Astrocyte of the spinal cord (primary cell): ENCODE measurements at regions not wholly inside any gene's neighbourhood (a gene's known extent, or its start where the extent isn't known, plus 50 kb on each side); places are given as distances from the start of the nearest gene placed in this dataset.
A peak's percentile ranks its signal among the peaks of the same experiment; 100 is the strongest.

Experiments used
- DNase-seq: peaks from one replicate; pipeline ENCODE4 v3.0.0; 2011; ENCODE audit warnings: low read depth, low spot score
- H3K4me3 ChIP-seq: 2 replicates; pipeline ENCODE4 v1.5.1; 2011; ENCODE audit warnings: low read depth, mild to moderate bottlenecking, low read length, moderate library complexity
- CTCF ChIP-seq: IDR thresholded peaks from 2 replicates; pipeline ENCODE4 v1.5.1; 2012; ENCODE audit warnings: low read depth, mild to moderate bottlenecking, low read length, inconsistent platforms
- in situ Hi-C: cut with HindIII; loops from 2 replicates; pipeline ENCODE4 v1.10.0; 2017; ENCODE audit warnings: low sequenced_read_pairs

GRCh38 chr4:19512086-19512485, 739.6 kb upstream of the SLIT2 start:
- in situ Hi-C loops, result no loop called here
- no peak for TF ChIP-seq CTCF

GRCh38 chr4:19510993-19511392, 740.7 kb upstream of the SLIT2 start:
- in situ Hi-C loops, result no loop called here
- no peak for TF ChIP-seq CTCF
- no peak overlapping the region for H3K4me3 ChIP-seq
- DNase-seq, result no peak

More at GRCh38 chr4:19512086-19512485, 739.6 kb upstream of the SLIT2 start:
- DNase-seq, result no peak
- no peak overlapping the region for H3K4me3 ChIP-seq

- no peak for TF ChIP-seq CTCF
- in situ Hi-C loops, result no loop called here
Observed at GRCh38 chr4:19508442-19508841, 743.3 kb upstream of the SLIT2 start.

DNA sequence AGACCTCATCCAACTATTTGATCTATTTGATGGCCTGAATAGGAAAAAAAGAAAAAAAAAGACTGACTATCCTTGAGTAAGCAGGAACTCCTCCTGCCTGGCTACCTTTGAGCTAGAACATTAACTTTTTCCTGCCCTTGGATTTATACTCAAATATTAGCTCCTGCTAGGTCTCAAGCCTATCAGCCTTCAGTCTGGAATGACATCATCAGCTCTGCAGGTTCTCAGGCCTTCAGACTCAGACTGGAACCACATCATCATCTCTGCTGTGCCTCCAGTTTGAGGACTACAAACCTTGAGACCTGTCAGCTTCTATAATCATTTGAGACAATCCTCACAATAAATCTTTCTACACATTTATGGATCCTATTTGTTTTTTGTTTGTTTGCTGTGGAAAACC, 754.0 kb upstream of the SLIT2 start:
- DNase-seq, result no peak
- no peak for TF ChIP-seq CTCF
- no peak overlapping the region for H3K4me3 ChIP-seq
- in situ Hi-C loops, result no loop called here

More at GRCh38 chr4:19508442-19508841, 743.3 kb upstream of the SLIT2 start:
- no peak overlapping the region for H3K4me3 ChIP-seq
- no peak for DNase-seq

GRCh38 chr4:19496756-19497155, 754.9 kb upstream of the SLIT2 start:
- H3K4me3 ChIP-seq, result no peak overlapping the region
- DNase-seq, result no peak
- in situ Hi-C loops, result no loop called here
- no peak for TF ChIP-seq CTCF

GRCh38 chr4:19494961-19495360, 756.7 kb upstream of the SLIT2 start:
- in situ Hi-C loops, result no loop called here
- no peak for TF ChIP-seq CTCF

GRCh38 chr4:19492606-19493005, 759.1 kb upstream of the SLIT2 start:
- DNase-seq, result no peak
- in situ Hi-C loops, result no loop called here
- no peak for TF ChIP-seq CTCF
- H3K4me3 ChIP-seq, result no peak overlapping the region

More at GRCh38 chr4:19494961-19495360, 756.7 kb upstream of the SLIT2 start:
- no peak overlapping the region for H3K4me3 ChIP-seq
- peak; percentile 13 for DNase-seq
